GM19467 (cell line): ENCODE measurements at regions not wholly inside any gene's neighbourhood (a gene's known extent, or its start where the extent isn't known, plus 50 kb on each side); places are given as distances from the start of the nearest gene placed in this dataset.

ENCODE experiments used
- ATAC-seq: cut with Tn5 transposase; IDR thresholded peaks from one replicate; pipeline ENCODE4 v1.9.1; 2021; ENCODE audit warnings: mild to moderate bottlenecking, moderate library complexity; ENCODE audit not compliant: unreplicated experiment

- ATAC-seq, result no peak
These were observed 85.3 kb downstream of the SPP2 start for GRCh38 chr2:234135750-234136221.

- no peak for ATAC-seq
These were observed 84.0 kb downstream of the SPP2 start for GRCh38 chr2:234134496-234134895.

- no peak for ATAC-seq
These were observed 82.5 kb downstream of the SPP2 start for GRCh38 chr2:234133004-234133403.

- ATAC-seq, result no peak
These were observed 80.3 kb downstream of the SPP2 start for GRCh38 chr2:234130777-234131181.

GRCh38 chr2:234128606-234129005 lies 78.1 kb downstream of the SPP2 start:
- ATAC-seq, result no peak
